Ishikawa (cell line): ENCODE measurements at regions not wholly inside any gene's neighbourhood (a gene's known extent, or its start where the extent isn't known, plus 50 kb on each side); places are given as distances from the start of the nearest gene placed in this dataset.

Source experiments
- CEBPB ChIP-seq: IDR thresholded peaks from 2 replicates; pipeline ENCODE4 v1.6.1; 2012
- CREB1 ChIP-seq: IDR thresholded peaks from 2 replicates; pipeline ENCODE4 v1.6.1; 2012; ENCODE audit warnings: low read depth
- EGR1 ChIP-seq: IDR thresholded peaks from 2 replicates; pipeline ENCODE4 v1.6.1; 2012
- EP300 ChIP-seq: IDR thresholded peaks from 2 replicates; pipeline ENCODE4 v1.6.1; 2012; ENCODE audit warnings: borderline replicate concordance
- FOXM1 ChIP-seq: IDR thresholded peaks from 2 replicates; pipeline ENCODE4 v1.6.1; 2012; ENCODE audit warnings: low read depth, borderline replicate concordance
- MAX ChIP-seq: IDR thresholded peaks from 2 replicates; pipeline ENCODE4 v1.6.1; 2012
- NFIC ChIP-seq: IDR thresholded peaks from 2 replicates; pipeline ENCODE4 v1.6.1; 2012
- RAD21 ChIP-seq: IDR thresholded peaks from 2 replicates; pipeline ENCODE4 v1.6.1; 2012; ENCODE audit warnings: low read depth
- REST ChIP-seq: IDR thresholded peaks from 2 replicates; pipeline ENCODE4 v1.6.1; 2012; ENCODE audit warnings: low read depth, mild to moderate bottlenecking
- TAF1 ChIP-seq: IDR thresholded peaks from 2 replicates; pipeline ENCODE4 v1.6.1; 2012; ENCODE audit warnings: low read depth, mild to moderate bottlenecking
- TCF12 ChIP-seq: IDR thresholded peaks from 2 replicates; pipeline ENCODE4 v1.6.1; 2012; ENCODE audit warnings: low read depth
- TEAD4 ChIP-seq: IDR thresholded peaks from 2 replicates; pipeline ENCODE4 v1.6.1; 2012
- USF1 ChIP-seq: IDR thresholded peaks from 2 replicates; pipeline ENCODE4 v1.6.1; 2012
- YY1 ChIP-seq: IDR thresholded peaks from 2 replicates; pipeline ENCODE4 v1.6.1; 2012; ENCODE audit warnings: low read depth
- ZBTB7A ChIP-seq: IDR thresholded peaks from 2 replicates; pipeline ENCODE4 v1.6.1; 2012; ENCODE audit warnings: low read depth

- TF ChIP-seq NFIC (no peak), USF1 (no peak), CEBPB (no peak), TEAD4 (no peak), YY1 (no peak), REST (no peak), FOXM1 (no peak), ZBTB7A (no peak), EGR1 (no peak), CREB1 (no peak), TCF12 (no peak), RAD21 (no peak), TAF1 (no peak), EP300 (no peak), MAX (no peak)
These were observed 439.2 kb upstream of the MAF start for GRCh38 chr16:80039777-80040176.

- TF ChIP-seq REST, result no peak
- TF ChIP-seq EGR1, result no peak
- TF ChIP-seq CEBPB, result no peak
- TF ChIP-seq RAD21, result no peak
- no peak for TF ChIP-seq YY1
- no peak for TF ChIP-seq FOXM1
These were observed 438.0 kb upstream of the MAF start for GRCh38 chr16:80038566-80038965.

- TF ChIP-seq EP300 (no peak), REST (no peak), CREB1 (no peak), RAD21 (no peak), MAX (no peak), TAF1 (no peak), YY1 (no peak), CEBPB (no peak), TEAD4 (no peak), TCF12 (no peak), ZBTB7A (no peak), FOXM1 (no peak), EGR1 (no peak), NFIC (no peak)
These were observed 434.6 kb upstream of the MAF start for GRCh38 chr16:80034948-80035663.

GRCh38 chr16:80034469-80034826 is 433.9 kb upstream of the MAF start:
- TF ChIP-seq REST (no peak), EP300 (no peak), USF1 (no peak), NFIC (no peak), RAD21 (no peak), TCF12 (no peak), FOXM1 (no peak), CREB1 (no peak)
